H1 (cell line): ENCODE measurements at regions not wholly inside any gene's neighbourhood (a gene's known extent, or its start where the extent isn't known, plus 50 kb on each side); places are given as distances from the start of the nearest gene placed in this dataset.

Source experiments
- CTCF ChIA-PET: fragments of 300-600 bp; sonication (Branson Sonifier 250); formaldehyde crosslinking; loops from one replicate; lab custom pipeline; 2021; ENCODE audit not compliant: partially characterized antibody; lab: Charles Lee
- POLR2A ChIA-PET: fragments of 300-600 bp; sonication (Branson Sonifier 250); formaldehyde crosslinking; loops from one replicate; lab custom pipeline; 2021; ENCODE audit warnings: inconsistent platforms; ENCODE audit not compliant: partially characterized antibody; lab: Charles Lee
- DNase-seq, 2 experiments: peaks; one replicate each; pipeline versions ENCODE4 v3.0.0 to v3.0.0-alpha.2; 2010 to 2022; ENCODE audit warnings: low spot score in 2 of 2, low read depth in 1 of 2, mixed read lengths in 1 of 2
- FAIRE-seq: peaks from 2 replicates; lab custom pipeline; 2011; peaks lifted over from hg19 to GRCh38; lab: Jason Lieb, UNC
- H2AFZ ChIP-seq: 2 replicates; pipeline ENCODE4 v1.8.1; 2012; ENCODE audit warnings: low read length, inconsistent platforms
- H2AK5ac ChIP-seq: 2 replicates; pipeline ENCODE4 v1.6.1; 2013; ENCODE audit warnings: low read depth, low read length
- H2BK120ac ChIP-seq: replicated peaks from 2 replicates; pipeline ENCODE3; 2013; ENCODE audit warnings: low read depth, low read length, inconsistent platforms
- H2BK12ac ChIP-seq: 2 replicates; pipeline ENCODE4 v1.6.1; 2013; ENCODE audit warnings: low read depth, low read length
- H2BK15ac ChIP-seq: 2 replicates; pipeline ENCODE4 v1.6.1; 2013; ENCODE audit warnings: low read length
- H2BK20ac ChIP-seq: 2 replicates; pipeline ENCODE4 v1.6.1; 2013; ENCODE audit warnings: low read length
- H2BK5ac ChIP-seq: 2 replicates; pipeline ENCODE4 v1.6.1; 2013; ENCODE audit warnings: low read depth, low read length
- H3K14ac ChIP-seq: 2 replicates; pipeline ENCODE4 v1.6.1; 2013; ENCODE audit warnings: inconsistent platforms; ENCODE audit not compliant: insufficient read length
- H3K18ac ChIP-seq: 2 replicates; pipeline ENCODE4 v1.6.1; 2013; ENCODE audit warnings: low read length; ENCODE audit errors: extremely low read depth
- H3K23ac ChIP-seq: 2 replicates; pipeline ENCODE4 v1.6.1; 2013; ENCODE audit warnings: inconsistent platforms; ENCODE audit not compliant: insufficient read length
- H3K23me2 ChIP-seq: 2 replicates; pipeline ENCODE4 v1.6.1; 2013; ENCODE audit warnings: low read depth, low read length
- H3K27ac ChIP-seq: 2 replicates; pipeline ENCODE4 v1.6.1; 2011; ENCODE audit warnings: low read depth, low read length, inconsistent platforms
- H3K27me3 ChIP-seq, 4 experiments: replicated peaks in 1 of 4; 1 replicate in 1 of 4; 2 replicates in 3 of 4; pipeline versions ENCODE4 v1.6.1 to v1.8.1; 2011 to 2013; ENCODE audit warnings: low read length in 3 of 4, mild to moderate bottlenecking in 3 of 4, inconsistent platforms in 2 of 4, mixed read lengths in 2 of 4, moderate library complexity in 1 of 4; ENCODE audit not compliant: control insufficient read depth in 3 of 4, insufficient read depth in 3 of 4; ENCODE audit errors: extremely low read depth in 1 of 4
- H3K36me3 ChIP-seq, 4 experiments: 2 replicates each; pipeline versions ENCODE4 v1.6.1 to v1.8.1; 2011 to 2013; ENCODE audit warnings: mild to moderate bottlenecking in 4 of 4, low read length in 3 of 4, moderate library complexity in 2 of 4, control low read depth in 1 of 4, inconsistent platforms in 1 of 4; ENCODE audit not compliant: insufficient read depth in 4 of 4, control insufficient read depth in 2 of 4
- H3K4ac ChIP-seq: replicated peaks from 2 replicates; pipeline ENCODE3; 2013; ENCODE audit warnings: low read length, low read depth, mixed read lengths, inconsistent platforms; ENCODE audit not compliant: insufficient read length
- H3K4me1 ChIP-seq, 4 experiments: replicated peaks in 1 of 4; 1 replicate in 1 of 4; 2 replicates in 3 of 4; pipeline versions ENCODE4 v1.6.1 to v1.8.1; 2011 to 2013; ENCODE audit warnings: low read length in 3 of 4, inconsistent platforms in 2 of 4, mixed read lengths in 1 of 4; ENCODE audit not compliant: insufficient read depth in 4 of 4, control insufficient read depth in 3 of 4
- H3K4me2 ChIP-seq, 2 experiments: 2 replicates each; pipeline versions ENCODE4 v1.6.1 to v1.8.1; 2011 to 2013; ENCODE audit warnings: low read depth in 2 of 2, low read length in 2 of 2, control low read depth in 1 of 2, inconsistent platforms in 1 of 2, mild to moderate bottlenecking in 1 of 2; ENCODE audit not compliant: insufficient read depth in 1 of 2
- H3K4me3 ChIP-seq, 4 experiments: fragments of 200-600, 300-600 bp in 1 of 4; sonication (generic), shearing (Covaris generic), sonication (Bioruptor Twin) in 1 of 4; 2 replicates each; pipeline versions ENCODE4 v1.5.1 to v1.8.1; 2011 to 2016; ENCODE audit warnings: low read length in 4 of 4, low read depth in 3 of 4, control low read depth in 2 of 4, inconsistent platforms in 2 of 4, mild to moderate bottlenecking in 2 of 4, mixed read lengths in 1 of 4, moderate library complexity in 1 of 4; ENCODE audit not compliant: insufficient read depth in 2 of 4; ENCODE audit errors: extremely low read depth in 1 of 4
- H3K56ac ChIP-seq: replicated peaks from 2 replicates; pipeline ENCODE3; 2013; ENCODE audit warnings: low read depth, mild to moderate bottlenecking, mixed read lengths, low read length, inconsistent platforms; ENCODE audit not compliant: insufficient read length
- H3K79me1 ChIP-seq: 2 replicates; pipeline ENCODE4 v1.6.1; 2013; ENCODE audit warnings: low read depth, low read length, control low read depth
- H3K79me2 ChIP-seq, 2 experiments: 2 replicates each; pipeline versions ENCODE4 v1.6.1 to v1.8.1; 2012 to 2013; ENCODE audit warnings: low read length in 2 of 2, mild to moderate bottlenecking in 2 of 2, inconsistent platforms in 1 of 2; ENCODE audit not compliant: insufficient read depth in 2 of 2, control insufficient read depth in 1 of 2
- H3K9ac ChIP-seq, 4 experiments: replicated peaks in 1 of 4; 1 replicate in 1 of 4; 2 replicates in 3 of 4; pipeline versions ENCODE4 v1.6.1 to v1.8.1; 2011 to 2013; ENCODE audit warnings: low read depth in 3 of 4, low read length in 3 of 4, control low read depth in 2 of 4, mild to moderate bottlenecking in 2 of 4, moderate library complexity in 2 of 4, inconsistent platforms in 1 of 4; ENCODE audit errors: extremely low read depth in 1 of 4
- H3K9me3 ChIP-seq, 2 experiments: 2 replicates each; pipeline versions ENCODE4 v1.6.1 to v1.8.1; 2012 to 2013; ENCODE audit warnings: mild to moderate bottlenecking in 2 of 2, moderate library complexity in 2 of 2, control low read depth in 1 of 2, inconsistent platforms in 1 of 2, low read depth in 1 of 2, low read length in 1 of 2, mixed read lengths in 1 of 2; ENCODE audit not compliant: insufficient read depth in 2 of 2
- H4K20me1 ChIP-seq, 2 experiments: replicated peaks in 1 of 2; 2 replicates each; pipeline versions ENCODE3 to v1.8.1; 2011 to 2013; ENCODE audit warnings: inconsistent platforms in 2 of 2, low read length in 2 of 2, mild to moderate bottlenecking in 1 of 2; ENCODE audit not compliant: insufficient read depth in 2 of 2, control insufficient read depth in 1 of 2
- H4K5ac ChIP-seq: 2 replicates; pipeline ENCODE4 v1.6.1; 2013; ENCODE audit warnings: low read length, low read depth, mixed read lengths, inconsistent platforms; ENCODE audit not compliant: insufficient read length
- H4K8ac ChIP-seq: 2 replicates; pipeline ENCODE4 v1.8.0; 2013; ENCODE audit warnings: mild to moderate bottlenecking, moderate library complexity, low read length, inconsistent platforms; ENCODE audit not compliant: insufficient read depth; ENCODE audit errors: extremely low read depth
- H4K91ac ChIP-seq: replicated peaks from 2 replicates; pipeline ENCODE3; 2013; ENCODE audit warnings: low read length, mixed read lengths, inconsistent platforms; ENCODE audit not compliant: insufficient read length
- POLR2A ChIP-seq, 2 experiments: IDR thresholded peaks; 1 replicate in 1 of 2; 2 replicates in 1 of 2; pipeline ENCODE4 v1.6.1; 2011; ENCODE audit warnings: low read depth in 2 of 2, low read length in 2 of 2, mild to moderate bottlenecking in 2 of 2; ENCODE audit errors: control extremely low read depth in 1 of 2
- TEAD4 ChIP-seq: IDR thresholded peaks from 2 replicates; pipeline ENCODE4 v1.6.1; 2012; ENCODE audit warnings: low read depth, low read length, inconsistent platforms, mixed read lengths
- TF ChIP-seq, protein P1 (sequence below): IDR thresholded peaks from 2 replicates; pipeline ENCODE4 v1.6.1; 2011; ENCODE audit warnings: low read depth, mild to moderate bottlenecking, low read length; ENCODE audit not compliant: insufficient read depth

DNA sequence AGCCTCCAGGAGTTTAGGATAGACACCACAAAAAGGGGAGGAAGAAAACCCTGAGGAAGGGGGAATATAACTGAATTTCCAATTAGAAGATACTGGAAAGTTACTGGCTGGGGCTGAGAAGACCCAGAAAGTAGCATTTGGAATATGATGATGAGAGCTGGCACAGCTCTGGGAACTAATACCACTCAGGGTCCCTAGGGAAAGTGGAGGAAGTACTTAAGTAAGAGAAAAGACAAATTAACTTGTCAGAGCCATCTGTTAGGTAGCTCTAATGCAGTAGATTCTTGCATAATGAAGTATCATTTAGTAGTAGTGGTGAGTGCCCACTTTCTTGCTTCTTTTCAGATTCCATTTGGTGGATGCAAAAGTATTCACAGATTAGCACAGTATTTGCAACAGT lies 90.8 kb upstream of the TSPAN5 start:
- no peaks in the 10 kb centered on the region for H3K9me3 ChIP-seq
- no peak overlapping the region for H2BK120ac ChIP-seq
- no peak overlapping the region for H2AFZ ChIP-seq
- DNase-seq (no peak), FAIRE-seq (no peak)
- TF ChIP-seq TEAD4, result no peak
- no peak for TF ChIP-seq POLR2A (IDR thresholded peaks at IDR 0.05; ENCODE audit: control extremely low read depth in 1 of 2, low read depth in 2 of 2, low read length in 2 of 2)
- TF ChIP-seq, protein P1, sequence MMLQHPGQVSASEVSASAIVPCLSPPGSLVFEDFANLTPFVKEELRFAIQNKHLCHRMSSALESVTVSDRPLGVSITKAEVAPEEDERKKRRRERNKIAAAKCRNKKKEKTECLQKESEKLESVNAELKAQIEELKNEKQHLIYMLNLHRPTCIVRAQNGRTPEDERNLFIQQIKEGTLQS, result no peak
- H3K27me3 ChIP-seq, result no peaks in the 10 kb centered on the region
- POLR2A ChIA-PET, result no interaction called here
- H3K4ac ChIP-seq, result no peak overlapping the region
- H3K14ac ChIP-seq, result no peak overlapping the region
- H2AK5ac ChIP-seq, result no peak overlapping the region
- H3K4me2 ChIP-seq, result no peak overlapping the region
- H3K18ac ChIP-seq, result no peak overlapping the region
- CTCF ChIA-PET, result no interaction called here
- H3K23ac ChIP-seq, result no peak overlapping the region
- no peak overlapping the region for H3K9ac ChIP-seq
- H3K4me1 ChIP-seq, result peaks cover 0 to 6% (median 3%) of the 10 kb centered on the region in 4 experiments; a peak in 4 of 7 replicates
- H4K20me1 ChIP-seq, result no peaks in the 10 kb centered on the region
- H4K91ac ChIP-seq, result no peak overlapping the region
- no peak overlapping the region for H2BK5ac ChIP-seq
- H4K5ac ChIP-seq, result no peak overlapping the region
- no peaks in the 10 kb centered on the region for H3K79me2 ChIP-seq
- no peak overlapping the region for H3K56ac ChIP-seq
- no peak overlapping the region for H2BK12ac ChIP-seq
- H3K4me3 ChIP-seq, result no peak overlapping the region
- H2BK20ac ChIP-seq, result no peak overlapping the region
- no peak overlapping the region for H2BK15ac ChIP-seq
- no peak overlapping the region for H3K27ac ChIP-seq
- no peak overlapping the region for H4K8ac ChIP-seq
- no peaks in the 10 kb centered on the region for H3K36me3 ChIP-seq
- H3K79me1 ChIP-seq, result no peaks in the 10 kb centered on the region
- H3K23me2 ChIP-seq, result no peaks in the 10 kb centered on the region
